Mesenchymal stem cell (in vitro differentiated cells and primary cell): ENCODE measurements at regions not wholly inside any gene's neighbourhood (a gene's known extent, or its start where the extent isn't known, plus 50 kb on each side); places are given as distances from the start of the nearest gene placed in this dataset.

Experiments used
- DNase-seq: peaks from one replicate; pipeline ENCODE4 v3.0.0-alpha.2; 2013
- H2AFZ ChIP-seq: one replicate; pipeline ENCODE4 v1.6.1; 2013; ENCODE audit warnings: low read depth, mild to moderate bottlenecking, control low read depth, inconsistent platforms, low read length, moderate library complexity
- H2AK5ac ChIP-seq: 2 replicates; pipeline ENCODE4 v1.6.1; 2013; ENCODE audit warnings: low read length, moderate library complexity, mild to moderate bottlenecking, inconsistent platforms; ENCODE audit not compliant: severe bottlenecking
- H2BK120ac ChIP-seq: one replicate; pipeline ENCODE4 v1.6.1; 2013; ENCODE audit warnings: low read depth, mild to moderate bottlenecking, inconsistent platforms, low read length, moderate library complexity
- H2BK12ac ChIP-seq, 2 experiments: one replicate each; pipeline ENCODE4 v1.6.1; 2013; ENCODE audit warnings: inconsistent platforms in 2 of 2, low read length in 2 of 2, mild to moderate bottlenecking in 2 of 2, moderate library complexity in 2 of 2, control low read depth in 1 of 2
- H2BK15ac ChIP-seq: one replicate; pipeline ENCODE4 v1.6.1; 2013; ENCODE audit warnings: mild to moderate bottlenecking, low read depth, inconsistent platforms; ENCODE audit not compliant: poor library complexity, severe bottlenecking
- H2BK5ac ChIP-seq: 2 replicates; pipeline ENCODE4 v1.6.1; 2013; ENCODE audit warnings: low read depth, mild to moderate bottlenecking, low read length, control low read depth, inconsistent platforms; ENCODE audit not compliant: poor library complexity, severe bottlenecking
- H3K14ac ChIP-seq, 2 experiments: one replicate each; pipeline ENCODE4 v1.6.1; 2013; ENCODE audit warnings: inconsistent platforms in 2 of 2, low read length in 2 of 2, control low read depth in 1 of 2, mild to moderate bottlenecking in 1 of 2, moderate library complexity in 1 of 2
- H3K18ac ChIP-seq, 2 experiments: one replicate each; pipeline ENCODE4 v1.6.1; 2013; ENCODE audit warnings: inconsistent platforms in 2 of 2, low read length in 2 of 2, control low read depth in 1 of 2, low read depth in 1 of 2, mild to moderate bottlenecking in 1 of 2
- H3K23ac ChIP-seq, 2 experiments: one replicate each; pipeline ENCODE4 v1.6.1; 2013; ENCODE audit warnings: inconsistent platforms in 2 of 2, low read length in 2 of 2, mild to moderate bottlenecking in 2 of 2, moderate library complexity in 2 of 2, control low read depth in 1 of 2
- H3K27ac ChIP-seq: 2 replicates; pipeline ENCODE4 v1.5.1; 2013; ENCODE audit warnings: mild to moderate bottlenecking, moderate library complexity, low read length, control low read depth, inconsistent platforms; ENCODE audit not compliant: poor library complexity, severe bottlenecking
- H3K27me3 ChIP-seq, 2 experiments: 2 replicates each; pipeline versions ENCODE4 v1.6.1 to v1.7.0; 2013; ENCODE audit warnings: low read length in 2 of 2, mild to moderate bottlenecking in 2 of 2, moderate library complexity in 2 of 2, control low read depth in 1 of 2, inconsistent platforms in 1 of 2; ENCODE audit not compliant: control insufficient read depth in 1 of 2, insufficient read depth in 1 of 2
- H3K36me3 ChIP-seq, 2 experiments: 2 replicates each; pipeline versions ENCODE4 v1.6.1 to v1.7.0; 2013; ENCODE audit warnings: low read length in 2 of 2, control low read depth in 1 of 2, inconsistent platforms in 1 of 2, low read depth in 1 of 2, mild to moderate bottlenecking in 1 of 2; ENCODE audit not compliant: insufficient read depth in 2 of 2, control insufficient read depth in 1 of 2
- H3K4ac ChIP-seq, 2 experiments: one replicate each; pipeline ENCODE4 v1.6.1; 2013; ENCODE audit warnings: inconsistent platforms in 2 of 2, low read length in 2 of 2, mild to moderate bottlenecking in 2 of 2, moderate library complexity in 2 of 2, control low read depth in 1 of 2, low read depth in 1 of 2
- H3K4me1 ChIP-seq: 2 replicates; pipeline ENCODE4 v1.6.1; 2013; ENCODE audit warnings: low read depth, low read length, control low read depth; ENCODE audit not compliant: control insufficient read depth, insufficient read depth
- H3K4me2 ChIP-seq: 2 replicates; pipeline ENCODE4 v1.6.1; 2013; ENCODE audit warnings: low read length, mild to moderate bottlenecking, inconsistent platforms; ENCODE audit not compliant: poor library complexity, severe bottlenecking
- H3K4me3 ChIP-seq, 2 experiments: 2 replicates each; pipeline versions ENCODE4 v1.5.1 to v1.7.0; 2013; ENCODE audit warnings: low read length in 2 of 2, mild to moderate bottlenecking in 2 of 2, control low read depth in 1 of 2, low read depth in 1 of 2; ENCODE audit not compliant: insufficient read depth in 1 of 2
- H3K79me1 ChIP-seq: replicated peaks from 2 replicates; pipeline ENCODE4 v1.6.1; 2013; ENCODE audit warnings: mild to moderate bottlenecking, control low read depth, low read length, inconsistent platforms; ENCODE audit not compliant: poor library complexity, severe bottlenecking
- H3K9ac ChIP-seq: 2 replicates; pipeline ENCODE4 v1.7.0; 2013; ENCODE audit warnings: mild to moderate bottlenecking, low read length, moderate library complexity
- H3K9me3 ChIP-seq: 2 replicates; pipeline ENCODE4 v1.7.0; 2013; ENCODE audit warnings: mild to moderate bottlenecking, low read length; ENCODE audit not compliant: control insufficient read depth
- H4K8ac ChIP-seq: one replicate; pipeline ENCODE4 v1.6.1; 2013; ENCODE audit warnings: inconsistent platforms, mild to moderate bottlenecking, low read length, moderate library complexity
- H4K91ac ChIP-seq: one replicate; pipeline ENCODE4 v1.6.1; 2013; ENCODE audit warnings: mild to moderate bottlenecking, low read length, inconsistent platforms
- WGBS: methylation state at CpG from one replicate; pipeline ENCODE4 v1.1.7; 2013; ENCODE audit warnings: mixed read lengths; 5-methylcytosine and 5-hydroxymethylcytosine counted together

GRCh38 chr18:76685402-76685801 lies 137.0 kb upstream of the ZNF236 start:
- no peaks in the 10 kb centered on the region for H3K79me1 ChIP-seq
- no peak overlapping the region for H2BK120ac ChIP-seq
- H3K36me3 ChIP-seq = no peaks in the 10 kb centered on the region
- 86% methylated on average over 7 of the region's 7 CpGs for WGBS
- no peak overlapping the region for H3K23ac ChIP-seq
- DNase-seq = no peak
- no peak overlapping the region for H4K91ac ChIP-seq
- no peaks in the 10 kb centered on the region for H3K9me3 ChIP-seq
- no peak overlapping the region for H2BK5ac ChIP-seq
- H3K27ac ChIP-seq = no peak overlapping the region
- H3K4me3 ChIP-seq = no peak overlapping the region
- peaks cover 7 to 41% of the 10 kb centered on the region in 2 experiments for H3K27me3 ChIP-seq
- H3K9ac ChIP-seq = no peak overlapping the region
- H3K18ac ChIP-seq = no peak overlapping the region
- peaks cover 12% of the 10 kb centered on the region for H3K4me1 ChIP-seq
- no peak overlapping the region for H2AK5ac ChIP-seq
- no peak overlapping the region for H2BK15ac ChIP-seq
- H3K4me2 ChIP-seq = no peak overlapping the region
- H3K14ac ChIP-seq = no peak overlapping the region
- no peak overlapping the region for H3K4ac ChIP-seq
- no peak overlapping the region for H2BK12ac ChIP-seq
- no peak overlapping the region for H2AFZ ChIP-seq
- no peak overlapping the region for H4K8ac ChIP-seq

- no peak overlapping the region for H2AFZ ChIP-seq
- no peak overlapping the region for H3K18ac ChIP-seq
- no peak for DNase-seq
- H3K79me1 ChIP-seq = no peaks in the 10 kb centered on the region
- no peak overlapping the region for H2BK5ac ChIP-seq
- no peak overlapping the region for H2BK120ac ChIP-seq
- 94% methylated on average over 16 of the region's 16 CpGs for WGBS
- H3K4me2 ChIP-seq = no peak overlapping the region
- H3K23ac ChIP-seq = no peak overlapping the region
- no peak overlapping the region for H2BK15ac ChIP-seq
- H3K9me3 ChIP-seq = no peaks in the 10 kb centered on the region
- no peak overlapping the region for H3K27ac ChIP-seq
- H3K4me1 ChIP-seq = peaks cover 12% of the 10 kb centered on the region
- no peak overlapping the region for H2AK5ac ChIP-seq
- no peak overlapping the region for H4K91ac ChIP-seq
- H3K27me3 ChIP-seq = peaks cover 14 to 41% of the 10 kb centered on the region in 2 experiments
- H3K4ac ChIP-seq = no peak overlapping the region
- no peak overlapping the region for H3K14ac ChIP-seq
- H3K4me3 ChIP-seq = no peak overlapping the region
- H3K36me3 ChIP-seq = no peaks in the 10 kb centered on the region
- no peak overlapping the region for H3K9ac ChIP-seq
- H2BK12ac ChIP-seq = no peak overlapping the region
- no peak overlapping the region for H4K8ac ChIP-seq
Observed at GRCh38 chr18:76684265-76684664, 138.1 kb upstream of the ZNF236 start.

GRCh38 chr18:76679945-76680344 lies 142.4 kb upstream of the ZNF236 start:
- H2AFZ ChIP-seq = no peak overlapping the region
- no peaks in the 10 kb centered on the region for H3K9me3 ChIP-seq
- H3K36me3 ChIP-seq = no peaks in the 10 kb centered on the region
- no peak overlapping the region for H2BK15ac ChIP-seq
- peaks cover 20 to 55% of the 10 kb centered on the region in 2 experiments for H3K27me3 ChIP-seq
- H3K18ac ChIP-seq = no peak overlapping the region
- no peak overlapping the region for H4K91ac ChIP-seq
- no peak overlapping the region for H3K27ac ChIP-seq
- H3K4me3 ChIP-seq = no peak overlapping the region
- WGBS = 86% methylated on average over 8 of the region's 8 CpGs
- no peak overlapping the region for H3K4me2 ChIP-seq
- no peak overlapping the region for H2BK12ac ChIP-seq
- no peak for DNase-seq
- no peak overlapping the region for H2AK5ac ChIP-seq
- no peak overlapping the region for H3K23ac ChIP-seq
- H3K14ac ChIP-seq = no peak overlapping the region
- no peak overlapping the region for H2BK5ac ChIP-seq
- H3K4me1 ChIP-seq = peaks cover 1% of the 10 kb centered on the region
- H4K8ac ChIP-seq = no peak overlapping the region
- peak overlapping the region in 1 of 2 experiments; percentile 13 for H3K4ac ChIP-seq
- H3K9ac ChIP-seq = no peak overlapping the region
- H3K79me1 ChIP-seq = no peaks in the 10 kb centered on the region
- no peak overlapping the region for H2BK120ac ChIP-seq

GRCh38 chr18:76679259-76679658 lies 143.1 kb upstream of the ZNF236 start:
- no peak overlapping the region for H3K27ac ChIP-seq
- no peak overlapping the region for H3K4me2 ChIP-seq
- H3K4me3 ChIP-seq = no peak overlapping the region
- H4K91ac ChIP-seq = no peak overlapping the region
- no peak overlapping the region for H4K8ac ChIP-seq
- H2BK12ac ChIP-seq = no peak overlapping the region
- peaks cover 24 to 54% of the 10 kb centered on the region in 2 experiments for H3K27me3 ChIP-seq
- H3K4me1 ChIP-seq = peaks cover 3% of the 10 kb centered on the region
- peak; percentile 32 for DNase-seq
- H2AFZ ChIP-seq = no peak overlapping the region
- no peak overlapping the region for H3K4ac ChIP-seq
- 35% methylated on average over 7 of the region's 7 CpGs for whole genome bisulfite sequencing
- no peaks in the 10 kb centered on the region for H3K9me3 ChIP-seq
- H3K23ac ChIP-seq = no peak overlapping the region
- no peak overlapping the region for H3K14ac ChIP-seq
- H3K36me3 ChIP-seq = no peaks in the 10 kb centered on the region
- no peak overlapping the region for H2BK5ac ChIP-seq
- no peaks in the 10 kb centered on the region for H3K79me1 ChIP-seq
- H2BK120ac ChIP-seq = no peak overlapping the region
- no peak overlapping the region for H2BK15ac ChIP-seq
- no peak overlapping the region for H3K9ac ChIP-seq
- no peak overlapping the region for H2AK5ac ChIP-seq
- no peak overlapping the region for H3K18ac ChIP-seq
